ENCODE measurements at regions not wholly inside any gene's neighbourhood (a gene's known extent, or its start where the extent isn't known, plus 50 kb on each side); places are given as distances from the start of the nearest gene placed in this dataset.
"Not testable (repeated sequence)": the region's sequence is repeated elsewhere in the genome, so short reads cannot be mapped to it uniquely, and the experiment has no call there.

DNA sequence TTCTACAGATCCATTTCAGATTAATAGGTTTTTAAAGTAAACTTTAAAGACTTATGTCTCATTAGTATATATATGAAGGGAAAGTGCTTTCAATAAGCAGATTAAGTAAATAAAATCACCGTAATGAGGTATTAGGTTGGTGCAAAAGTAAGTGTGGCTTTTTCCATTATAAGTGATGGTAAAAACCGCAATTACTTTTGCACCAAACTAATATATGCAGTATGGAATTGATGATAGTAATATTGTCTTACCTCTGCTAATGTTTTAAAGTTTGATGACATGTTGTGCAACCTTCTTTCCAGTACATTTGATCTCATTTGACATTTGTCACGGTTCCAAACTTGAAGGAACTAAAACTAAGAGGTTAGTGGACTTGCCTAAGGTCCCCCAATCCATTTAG lies 1819.3 kb downstream of the PCDH9 start:
- Mint-ChIP-seq H3K27ac (no peak overlapping the region), H3K36me3 (no peaks in the 10 kb centered on the region), H3K4me3 (no peak overlapping the region), H3K27me3 (no peaks in the 10 kb centered on the region), H3K9me3 (peaks cover 3% of the 10 kb centered on the region), H3K4me1 (no peaks in the 10 kb centered on the region)
- ATAC-seq (ENCODE audit: low read depth) (no peak), DNase-seq (ENCODE audit: low spot score in 2 of 2) (no peak)

DNA sequence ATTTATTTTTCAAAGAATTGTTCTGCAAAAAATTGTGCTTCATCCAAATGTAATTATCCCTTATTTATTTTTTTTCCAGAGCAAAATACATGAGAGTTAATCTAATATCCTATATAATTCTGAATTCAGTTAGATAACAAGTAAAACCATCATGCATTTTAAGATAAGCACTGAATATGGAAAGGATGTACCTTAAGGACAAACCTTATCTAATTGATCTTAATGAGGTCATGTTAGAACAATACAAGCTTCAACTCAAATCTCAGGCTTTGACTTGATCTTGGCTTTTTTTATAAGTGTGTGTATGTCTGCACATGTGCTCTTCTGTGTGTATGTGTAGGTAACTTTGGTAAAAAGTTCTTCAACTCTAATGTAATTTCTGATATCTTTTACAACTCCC lies 1828.8 kb downstream of the PCDH9 start:
- no peak for ATAC-seq (ENCODE audit: low read depth)
- H3K36me3 Mint-ChIP-seq = no peaks in the 10 kb centered on the region
- H3K4me1 Mint-ChIP-seq = no peaks in the 10 kb centered on the region
- no peak for DNase-seq (ENCODE audit: low spot score in 2 of 2)
- no peak overlapping the region for H3K4me3 Mint-ChIP-seq
- peaks cover 10% of the 10 kb centered on the region for H3K9me3 Mint-ChIP-seq
- no peak overlapping the region for H3K27ac Mint-ChIP-seq
- H3K27me3 Mint-ChIP-seq = no peaks in the 10 kb centered on the region

DNA sequence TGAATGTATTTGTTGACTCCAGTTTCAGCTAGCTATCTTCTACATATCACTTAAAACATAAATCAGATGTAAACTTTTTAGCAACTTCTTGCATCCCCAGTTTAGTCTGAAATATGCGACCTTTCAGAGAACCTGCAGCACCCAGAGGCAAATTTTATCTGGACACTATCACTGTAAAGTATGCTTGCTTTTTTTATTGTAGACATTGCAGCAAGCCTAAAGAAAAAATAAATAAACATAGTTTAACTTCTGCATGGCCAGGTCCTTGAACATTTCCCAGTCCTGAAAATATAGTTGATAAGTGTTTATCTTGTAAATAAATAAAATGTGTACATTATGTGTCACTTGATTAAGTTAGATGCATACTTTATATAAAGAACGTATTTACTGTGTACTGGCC lies 1829.4 kb downstream of the PCDH9 start:
- H3K9me3 Mint-ChIP-seq = peaks cover 10% of the 10 kb centered on the region
- no peak for ATAC-seq (ENCODE audit: low read depth)
- H3K4me3 Mint-ChIP-seq = no peak overlapping the region
- DNase-seq (ENCODE audit: low spot score in 2 of 2) = no peak
- no peaks in the 10 kb centered on the region for H3K27me3 Mint-ChIP-seq
- H3K4me1 Mint-ChIP-seq = no peaks in the 10 kb centered on the region
- no peak overlapping the region for H3K27ac Mint-ChIP-seq
- no peaks in the 10 kb centered on the region for H3K36me3 Mint-ChIP-seq

GRCh38 chr13:65387743-65388347 lies 1842.3 kb downstream of the PCDH9 start:
- DNase-seq (ENCODE audit: low spot score in 2 of 2) (no peak), ATAC-seq (ENCODE audit: low read depth) (no peak)
- Mint-ChIP-seq H3K9me3 (peaks cover 7% of the 10 kb centered on the region), H3K4me3 (no peak overlapping the region), H3K27ac (no peak overlapping the region), H3K27me3 (no peaks in the 10 kb centered on the region), H3K36me3 (no peaks in the 10 kb centered on the region), H3K4me1 (no peaks in the 10 kb centered on the region)

DNA sequence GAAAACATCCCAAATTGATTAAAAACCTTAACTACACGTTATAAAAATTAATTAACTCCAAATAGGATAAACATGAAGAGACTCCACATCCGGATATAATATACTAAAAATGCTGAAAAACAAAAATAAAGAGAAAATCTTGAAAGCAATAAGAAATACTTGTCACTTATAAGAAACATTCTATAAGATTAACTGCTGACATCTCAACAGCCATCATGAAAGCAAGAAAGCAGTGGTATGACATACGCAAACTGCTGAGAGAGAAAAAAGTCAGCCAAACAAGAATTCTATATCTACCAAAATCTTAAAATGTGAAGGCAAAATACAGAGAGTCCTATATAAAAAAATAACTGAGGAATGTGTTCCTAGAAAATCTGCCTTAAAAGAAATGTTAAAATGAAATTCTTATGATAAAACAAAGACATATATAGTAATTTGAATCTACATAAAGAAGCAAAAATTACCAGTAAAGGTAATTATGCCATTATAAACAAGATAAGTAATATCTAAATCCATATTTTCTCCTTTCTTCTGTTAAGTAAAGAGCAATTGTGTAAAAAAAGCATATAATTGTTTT lies 1851.1 kb downstream of the PCDH9 start:
- no peak overlapping the region for H3K4me3 Mint-ChIP-seq
- H3K36me3 Mint-ChIP-seq = no peaks in the 10 kb centered on the region
- ATAC-seq (ENCODE audit: low read depth) (no peak), DNase-seq (ENCODE audit: low spot score in 2 of 2) (no peak)
- no peak overlapping the region for H3K27ac Mint-ChIP-seq
- H3K27me3 Mint-ChIP-seq = no peaks in the 10 kb centered on the region
- H3K4me1 Mint-ChIP-seq = no peaks in the 10 kb centered on the region
- H3K9me3 Mint-ChIP-seq = peaks cover 10% of the 10 kb centered on the region

- Mint-ChIP-seq H3K9me3 (peaks cover 10% of the 10 kb centered on the region), H3K4me1 (no peaks in the 10 kb centered on the region), H3K4me3 (no peak overlapping the region), H3K36me3 (no peaks in the 10 kb centered on the region), H3K27me3 (no peaks in the 10 kb centered on the region), H3K27ac (no peak overlapping the region)
- no peak for ATAC-seq (ENCODE audit: low read depth)
- DNase-seq (ENCODE audit: low spot score in 2 of 2) = no peak
These were observed 1851.7 kb downstream of the PCDH9 start for GRCh38 chr13:65378484-65378883.

- H3K36me3 Mint-ChIP-seq = no peaks in the 10 kb centered on the region
- no peaks in the 10 kb centered on the region for H3K27me3 Mint-ChIP-seq
- H3K27ac Mint-ChIP-seq = no peak overlapping the region
- H3K9me3 Mint-ChIP-seq = peaks cover 4% of the 10 kb centered on the region
- ATAC-seq (ENCODE audit: low read depth) (no peak), DNase-seq (ENCODE audit: low spot score in 2 of 2) (no peak)
- H3K4me1 Mint-ChIP-seq = no peaks in the 10 kb centered on the region
- H3K4me3 Mint-ChIP-seq = no peak overlapping the region
These were observed 1861.3 kb downstream of the PCDH9 start for GRCh38 chr13:65368832-65369231.

GRCh38 chr13:65353951-65354350 lies 1876.2 kb downstream of the PCDH9 start:
- H3K27ac Mint-ChIP-seq = no peak overlapping the region
- ATAC-seq (ENCODE audit: low read depth) (no peak), DNase-seq (ENCODE audit: low spot score in 2 of 2) (no peak)
- H3K27me3 Mint-ChIP-seq = no peaks in the 10 kb centered on the region
- no peaks in the 10 kb centered on the region for H3K36me3 Mint-ChIP-seq
- no peak overlapping the region for H3K4me3 Mint-ChIP-seq
- H3K4me1 Mint-ChIP-seq = no peaks in the 10 kb centered on the region
- peaks cover 5% of the 10 kb centered on the region for H3K9me3 Mint-ChIP-seq

GRCh38 chr13:65353150-65353549 lies 1877.0 kb downstream of the PCDH9 start:
- not testable (repeated sequence) for H3K4me1 Mint-ChIP-seq; ATAC-seq (ENCODE audit: low read depth); H3K27ac Mint-ChIP-seq; H3K27me3 Mint-ChIP-seq; DNase-seq (ENCODE audit: low spot score in 2 of 2); H3K36me3 Mint-ChIP-seq; H3K9me3 Mint-ChIP-seq; H3K4me3 Mint-ChIP-seq

GRCh38 chr13:65347420-65348030 lies 1882.6 kb downstream of the PCDH9 start:
- H3K36me3 Mint-ChIP-seq = no peaks in the 10 kb centered on the region

DNA sequence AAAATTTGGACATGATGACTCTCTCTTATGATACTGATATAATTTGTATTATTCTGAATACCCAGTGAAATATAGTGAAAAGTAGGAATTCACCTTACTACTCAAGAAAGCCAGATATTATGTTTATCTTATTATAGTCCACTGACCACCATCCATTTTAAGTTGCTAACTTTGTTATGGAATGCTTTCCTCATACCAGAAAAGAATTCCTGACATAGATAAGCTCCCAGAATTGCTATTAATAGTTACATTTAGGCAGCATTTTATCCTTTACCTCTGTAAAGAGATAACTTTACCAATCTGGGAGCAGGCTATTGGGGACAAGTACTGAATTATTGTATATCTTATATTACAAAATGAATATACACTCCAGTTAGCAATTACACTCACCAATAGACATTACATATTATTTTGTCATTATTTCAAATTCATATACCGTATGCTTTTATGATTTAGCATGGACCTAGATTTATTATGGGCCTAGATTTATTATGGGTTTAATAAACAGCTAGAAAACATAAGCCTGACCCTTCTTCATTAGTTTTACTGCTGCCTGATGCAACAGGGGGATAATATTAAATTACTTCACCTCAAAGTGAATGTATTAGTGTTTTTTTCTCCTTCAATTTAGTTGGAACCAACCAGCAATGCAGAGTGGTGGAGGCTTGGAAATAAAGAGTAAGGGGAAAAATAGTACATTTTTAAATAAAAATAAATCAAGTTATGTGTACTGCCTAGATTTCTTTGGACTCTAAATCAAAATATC lies 1886.1 kb downstream of the PCDH9 start:
- Mint-ChIP-seq H3K36me3 (no peaks in the 10 kb centered on the region), H3K4me1 (no peaks in the 10 kb centered on the region), H3K27me3 (no peaks in the 10 kb centered on the region), H3K9me3 (peaks cover 2% of the 10 kb centered on the region), H3K27ac (no peak overlapping the region), H3K4me3 (no peak overlapping the region)
- DNase-seq (ENCODE audit: low spot score in 2 of 2) (no peak), ATAC-seq (ENCODE audit: low read depth) (no peak)

More at GRCh38 chr13:65347420-65348030, 1882.6 kb downstream of the PCDH9 start:
- DNase-seq (ENCODE audit: low spot score in 2 of 2) (no peak), ATAC-seq (ENCODE audit: low read depth) (no peak)
- Mint-ChIP-seq H3K4me3 (no peak overlapping the region), H3K4me1 (no peaks in the 10 kb centered on the region), H3K9me3 (peaks cover 2% of the 10 kb centered on the region), H3K27me3 (no peaks in the 10 kb centered on the region), H3K27ac (no peak overlapping the region)

GRCh38 chr13:65342541-65343337 lies 1887.4 kb downstream of the PCDH9 start:
- no peak overlapping the region for H3K4me3 Mint-ChIP-seq
- no peaks in the 10 kb centered on the region for H3K27me3 Mint-ChIP-seq
- DNase-seq (ENCODE audit: low spot score in 2 of 2) (no peak), ATAC-seq (ENCODE audit: low read depth) (no peak)
- no peak overlapping the region for H3K27ac Mint-ChIP-seq
- no peaks in the 10 kb centered on the region for H3K4me1 Mint-ChIP-seq
- no peaks in the 10 kb centered on the region for H3K36me3 Mint-ChIP-seq
- H3K9me3 Mint-ChIP-seq = peaks cover 2% of the 10 kb centered on the region

GRCh38 chr13:65339241-65339640 lies 1890.9 kb downstream of the PCDH9 start:
- Mint-ChIP-seq H3K36me3 (no peaks in the 10 kb centered on the region), H3K4me1 (no peaks in the 10 kb centered on the region)

DNA sequence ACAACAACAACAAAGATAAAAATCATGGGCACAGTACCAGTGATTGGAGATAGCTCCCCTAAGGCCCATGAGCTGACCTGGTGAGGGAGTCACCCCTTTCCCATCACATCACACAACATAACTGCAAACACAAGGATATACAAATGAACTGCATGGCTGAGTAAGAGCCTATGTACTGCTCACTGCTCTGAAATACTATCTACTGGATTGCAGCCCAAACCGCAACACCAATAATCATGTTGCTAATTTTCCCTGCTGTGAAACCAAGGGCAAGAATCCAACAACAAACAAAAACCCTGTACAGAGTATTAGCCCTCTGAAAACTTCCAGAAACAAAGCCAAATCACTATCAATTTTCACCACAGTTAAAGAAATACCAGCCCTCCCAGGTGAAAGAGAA lies 1893.2 kb downstream of the PCDH9 start:
- Mint-ChIP-seq H3K27me3 (no peaks in the 10 kb centered on the region), H3K9me3 (peaks cover 4% of the 10 kb centered on the region), H3K4me3 (no peak overlapping the region), H3K36me3 (no peaks in the 10 kb centered on the region), H3K4me1 (no peaks in the 10 kb centered on the region), H3K27ac (no peak overlapping the region)
- ATAC-seq (ENCODE audit: low read depth) (no peak), DNase-seq (ENCODE audit: low spot score in 2 of 2) (no peak)

More at GRCh38 chr13:65339241-65339640, 1890.9 kb downstream of the PCDH9 start:
- H3K4me3 Mint-ChIP-seq = no peak overlapping the region
- H3K27me3 Mint-ChIP-seq = no peaks in the 10 kb centered on the region
- no peak for DNase-seq (ENCODE audit: low spot score in 2 of 2)
- no peak for ATAC-seq (ENCODE audit: low read depth)
- no peak overlapping the region for H3K27ac Mint-ChIP-seq
- peaks cover 2% of the 10 kb centered on the region for H3K9me3 Mint-ChIP-seq

Measured in memory B cell (primary cell).